HG02763 (cell line): ENCODE measurements at regions not wholly inside any gene's neighbourhood (a gene's known extent, or its start where the extent isn't known, plus 50 kb on each side); places are given as distances from the start of the nearest gene placed in this dataset.
"Not testable (repeated sequence)": the region's sequence is repeated elsewhere in the genome, so short reads cannot be mapped to it uniquely, and the experiment has no call there.

Experiments
- ATAC-seq: cut with Tn5 transposase; IDR thresholded peaks from one replicate; pipeline ENCODE4 v1.9.1; 2021; ENCODE audit warnings: mild to moderate bottlenecking, moderate library complexity; ENCODE audit not compliant: unreplicated experiment

GRCh38 chr5:62931153-62931950, 352.7 kb downstream of the LRRC70 start:
- ATAC-seq, result no peak

GRCh38 chr5:62922191-62922590, 343.6 kb downstream of the LRRC70 start:
- ATAC-seq, result no peak

- ATAC-seq, result no peak
These were observed 342.2 kb downstream of the LRRC70 start for GRCh38 chr5:62920856-62921255.

- no peak for ATAC-seq
These were observed 330.7 kb downstream of the LRRC70 start for GRCh38 chr5:62909326-62909725.

- ATAC-seq, result no peak
These were observed 323.5 kb downstream of the LRRC70 start for GRCh38 chr5:62902126-62902525.

- no peak for ATAC-seq
These were observed 322.4 kb downstream of the LRRC70 start for GRCh38 chr5:62900976-62901375.

GRCh38 chr5:62896121-62896893, 317.7 kb downstream of the LRRC70 start:
- ATAC-seq, result no peak

- no peak for ATAC-seq
These were observed 308.1 kb downstream of the LRRC70 start for GRCh38 chr5:62886603-62887315.

GRCh38 chr5:62837330-62837729, 258.7 kb downstream of the LRRC70 start:
- not testable (repeated sequence) for ATAC-seq

GRCh38 chr5:62829604-62829986, 251.0 kb downstream of the LRRC70 start:
- ATAC-seq, result no peak

GRCh38 chr5:62828742-62829603, 250.4 kb downstream of the LRRC70 start:
- no peak for ATAC-seq

- ATAC-seq, result no peak
These were observed 247.1 kb downstream of the LRRC70 start for GRCh38 chr5:62825623-62826220.

- ATAC-seq, result no peak
These were observed 246.3 kb downstream of the LRRC70 start for GRCh38 chr5:62824936-62825335.

- ATAC-seq, result not testable (repeated sequence)
These were observed 238.4 kb downstream of the LRRC70 start for GRCh38 chr5:62817043-62817442.

- no peak for ATAC-seq
These were observed 236.4 kb downstream of the LRRC70 start for GRCh38 chr5:62814991-62815390.

- ATAC-seq, result no peak
These were observed 234.1 kb downstream of the LRRC70 start for GRCh38 chr5:62812621-62813255.

- not testable (repeated sequence) for ATAC-seq
These were observed 226.2 kb downstream of the LRRC70 start for GRCh38 chr5:62804819-62805218.

GRCh38 chr5:62795926-62796325, 217.3 kb downstream of the LRRC70 start:
- ATAC-seq, result no peak

GRCh38 chr5:62794456-62794855, 215.8 kb downstream of the LRRC70 start:
- ATAC-seq, result no peak

GRCh38 chr5:62791059-62791458, 212.4 kb downstream of the LRRC70 start:
- no peak for ATAC-seq
